ENCODE measurements at regions not wholly inside any gene's neighbourhood (a gene's known extent, or its start where the extent isn't known, plus 50 kb on each side); places are given as distances from the start of the nearest gene placed in this dataset.

- TF ChIP-seq CTCF (IDR thresholded peaks at IDR 0.05) (no peak), POLR2AphosphoS5 (IDR thresholded peaks at IDR 0.05; ENCODE audit: low read depth, low read length) (no peak), TCF7L2 (IDR thresholded peaks at IDR 0.05; ENCODE audit: low read depth, low read length) (no peak)
- TF ChIP-seq, protein P1, sequence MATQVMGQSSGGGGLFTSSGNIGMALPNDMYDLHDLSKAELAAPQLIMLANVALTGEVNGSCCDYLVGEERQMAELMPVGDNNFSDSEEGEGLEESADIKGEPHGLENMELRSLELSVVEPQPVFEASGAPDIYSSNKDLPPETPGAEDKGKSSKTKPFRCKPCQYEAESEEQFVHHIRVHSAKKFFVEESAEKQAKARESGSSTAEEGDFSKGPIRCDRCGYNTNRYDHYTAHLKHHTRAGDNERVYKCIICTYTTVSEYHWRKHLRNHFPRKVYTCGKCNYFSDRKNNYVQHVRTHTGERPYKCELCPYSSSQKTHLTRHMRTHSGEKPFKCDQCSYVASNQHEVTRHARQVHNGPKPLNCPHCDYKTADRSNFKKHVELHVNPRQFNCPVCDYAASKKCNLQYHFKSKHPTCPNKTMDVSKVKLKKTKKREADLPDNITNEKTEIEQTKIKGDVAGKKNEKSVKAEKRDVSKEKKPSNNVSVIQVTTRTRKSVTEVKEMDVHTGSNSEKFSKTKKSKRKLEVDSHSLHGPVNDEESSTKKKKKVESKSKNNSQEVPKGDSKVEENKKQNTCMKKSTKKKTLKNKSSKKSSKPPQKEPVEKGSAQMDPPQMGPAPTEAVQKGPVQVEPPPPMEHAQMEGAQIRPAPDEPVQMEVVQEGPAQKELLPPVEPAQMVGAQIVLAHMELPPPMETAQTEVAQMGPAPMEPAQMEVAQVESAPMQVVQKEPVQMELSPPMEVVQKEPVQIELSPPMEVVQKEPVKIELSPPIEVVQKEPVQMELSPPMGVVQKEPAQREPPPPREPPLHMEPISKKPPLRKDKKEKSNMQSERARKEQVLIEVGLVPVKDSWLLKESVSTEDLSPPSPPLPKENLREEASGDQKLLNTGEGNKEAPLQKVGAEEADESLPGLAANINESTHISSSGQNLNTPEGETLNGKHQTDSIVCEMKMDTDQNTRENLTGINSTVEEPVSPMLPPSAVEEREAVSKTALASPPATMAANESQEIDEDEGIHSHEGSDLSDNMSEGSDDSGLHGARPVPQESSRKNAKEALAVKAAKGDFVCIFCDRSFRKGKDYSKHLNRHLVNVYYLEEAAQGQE (IDR thresholded peaks at IDR 0.05; ENCODE audit: insufficient read depth in 1 of 2, low read depth in 2 of 2, low read length in 1 of 2): no peak
Measured at GRCh38 chr7:82527851-82528250, 84.3 kb upstream of the CACNA2D1 start.
